ENCODE measurements at regions not wholly inside any gene's neighbourhood (a gene's known extent, or its start where the extent isn't known, plus 50 kb on each side); places are given as distances from the start of the nearest gene placed in this dataset.

DNA sequence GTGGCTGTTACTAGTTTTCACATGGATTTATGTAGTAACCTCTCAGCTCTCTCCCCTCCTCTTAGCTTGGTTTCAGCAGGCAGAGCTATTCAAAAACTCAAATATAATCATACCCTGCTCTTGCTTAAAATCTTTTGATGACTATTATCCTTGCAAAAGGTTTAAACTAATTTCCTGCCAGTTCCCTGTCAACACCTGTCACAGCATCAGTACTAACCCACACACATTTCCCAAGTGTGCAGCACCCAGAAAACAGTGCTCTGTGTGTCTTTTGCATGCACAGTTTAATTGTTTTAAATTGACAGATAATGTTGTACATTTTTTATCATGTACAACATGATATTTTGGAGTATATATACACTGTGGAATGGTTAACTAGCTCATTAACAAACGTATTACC is 202.0 kb downstream of the PAPSS1 start:
- no peak for TF ChIP-seq CTCF (IDR thresholded peaks at IDR 0.05; ENCODE audit: insufficient read depth, low read length)
- no peak for TF ChIP-seq POLR2AphosphoS5 (IDR thresholded peaks at IDR 0.05; ENCODE audit: low read depth)
- no peak for TF ChIP-seq REST (IDR thresholded peaks at IDR 0.05; ENCODE audit: insufficient replicate concordance, low read depth)
